ENCODE measurements at regions not wholly inside any gene's neighbourhood (a gene's known extent, or its start where the extent isn't known, plus 50 kb on each side); places are given as distances from the start of the nearest gene placed in this dataset.

- CTCF ChIA-PET (ENCODE audit: low intra/inter-chr PET ratio, low total read pairs), result no interaction called here
- Histone ChIP-seq H3K9me3 (ENCODE audit: low read length) (no peaks in the 10 kb centered on the region), H3K4me2 (ENCODE audit: low read depth, low read length) (no peak overlapping the region), H4K20me1 (ENCODE audit: insufficient read depth, low read length) (no peaks in the 10 kb centered on the region), H3K4me3 (replicated peaks in 1 of 3; ENCODE audit: insufficient read depth in 1 of 3, low read depth in 2 of 3, low read length in 3 of 3) (no peak overlapping the region), H3K9ac (ENCODE audit: insufficient read depth, low read depth, low read length) (no peak overlapping the region), H3K79me2 (ENCODE audit: insufficient read depth, low read length) (no peaks in the 10 kb centered on the region), H3K36me3 (replicated peaks in 1 of 2; ENCODE audit: control insufficient read depth in 1 of 2, insufficient read depth in 2 of 2, low read length in 2 of 2) (no peaks in the 10 kb centered on the region), H2AFZ (ENCODE audit: low read length) (no peak overlapping the region), H3K27me3 (ENCODE audit: control insufficient read depth in 1 of 2, insufficient read depth in 2 of 2, low read length in 2 of 2) (peaks cover 2 to 43% of the 10 kb centered on the region in 2 experiments; a peak in 4 of 5 replicates), H3K4me1 (ENCODE audit: insufficient read depth, low read length) (no peaks in the 10 kb centered on the region), H3K27ac (ENCODE audit: extremely low read length, insufficient read depth, low read length) (no peak overlapping the region)
- POLR2A ChIA-PET, result no interaction called here
- BruUV-seq (replicated peaks), result no TSS peak
- DNase-seq (ENCODE audit: low spot score) (no peak), ATAC-seq (no peak), FAIRE-seq (no peak)
- in situ Hi-C loops (cut with HindIII; ENCODE audit: extremely low pct_ligation_motif_present, low pct_unique_long_range_greater_than_20kb) (no loop called here), intact Hi-C loops (cut with micrococcal nuclease; ENCODE audit: unreplicated experiment) (no loop called here)
- WGBS (ENCODE audit: low lambda C conversion rate), result 4% methylated on average over 7 of the region's 21 CpGs
- no peak for TF ChIP-seq ZNF253 (CRISPR knock-in tag; IDR thresholded peaks at IDR 0.05; ENCODE audit: borderline replicate concordance)
- TF ChIP-seq GATAD1 (CRISPR knock-in tag; IDR thresholded peaks at IDR 0.05), result no peak
- no peak for TF ChIP-seq PPARG (CRISPR knock-in tag; conservative IDR thresholded peaks at IDR 0.05)
- TF ChIP-seq ZNF616 (CRISPR knock-in tag; IDR thresholded peaks at IDR 0.05; ENCODE audit: low read depth), result no peak
- TF ChIP-seq ARID4A (CRISPR knock-in tag; IDR thresholded peaks at IDR 0.05; ENCODE audit: borderline replicate concordance), result no peak
- no peak for TF ChIP-seq MIER3 (CRISPR knock-in tag; IDR thresholded peaks at IDR 0.05; ENCODE audit: borderline replicate concordance)
- no peak for TF ChIP-seq ELK4 (CRISPR knock-in tag; IDR thresholded peaks at IDR 0.05; ENCODE audit: borderline replicate concordance)
- TF ChIP-seq BCLAF1 (IDR thresholded peaks at IDR 0.05), result no peak
- no peak for TF ChIP-seq SIX1 (CRISPR knock-in tag; IDR thresholded peaks at IDR 0.05; ENCODE audit: borderline replicate concordance)
- no peak for TF ChIP-seq E2F2 (CRISPR knock-in tag; IDR thresholded peaks at IDR 0.05; ENCODE audit: borderline replicate concordance)
- TF ChIP-seq SMARCC2 (IDR thresholded peaks at IDR 0.05), result no peak
- no peak for TF ChIP-seq HOXA9 (CRISPR knock-in tag; IDR thresholded peaks at IDR 0.05; ENCODE audit: borderline replicate concordance)
- no peak for TF ChIP-seq ATF1 (CRISPR knock-in tag; IDR thresholded peaks at IDR 0.05)
- TF ChIP-seq MYC (CRISPR knock-in tag; IDR thresholded peaks at IDR 0.05; ENCODE audit: borderline replicate concordance), result no peak
- no peak for TF ChIP-seq ZMYM3 (CRISPR knock-in tag; IDR thresholded peaks at IDR 0.05)
- no peak for TF ChIP-seq MAFG (CRISPR knock-in tag; IDR thresholded peaks at IDR 0.05)
- TF ChIP-seq ZNF225 (CRISPR knock-in tag; IDR thresholded peaks at IDR 0.05), result no peak
- TF ChIP-seq EHMT2 (IDR thresholded peaks at IDR 0.05; ENCODE audit: borderline replicate concordance, low read depth, low read length), result no peak
Measured at GRCh38 chr12:34372003-34372402, 349.7 kb downstream of the ALG10 start.

Data from HepG2 (cell line).